ENCODE measurements at regions not wholly inside any gene's neighbourhood (a gene's known extent, or its start where the extent isn't known, plus 50 kb on each side); places are given as distances from the start of the nearest gene placed in this dataset.

DNA sequence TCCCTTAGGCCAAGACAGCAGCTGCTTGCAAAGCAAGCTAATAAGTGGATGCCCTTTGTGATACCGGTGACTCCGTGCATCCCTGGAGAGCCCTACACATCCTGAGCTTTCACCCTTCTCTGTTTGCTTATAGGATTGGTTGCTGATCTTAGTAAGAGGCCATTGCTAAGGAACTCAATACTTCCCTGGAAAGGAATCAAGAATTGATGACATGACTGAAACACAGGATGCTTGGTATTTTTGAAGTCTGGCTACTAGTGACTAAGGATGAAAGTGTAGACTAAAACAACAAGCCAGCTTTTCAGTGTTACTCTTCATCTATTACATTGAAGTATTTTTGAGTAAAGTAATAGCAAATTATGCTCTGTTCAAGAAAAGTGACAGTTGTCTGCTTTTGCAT, 123.0 kb upstream of the SERPINE2 start:
- TF ChIP-seq, protein P1, sequence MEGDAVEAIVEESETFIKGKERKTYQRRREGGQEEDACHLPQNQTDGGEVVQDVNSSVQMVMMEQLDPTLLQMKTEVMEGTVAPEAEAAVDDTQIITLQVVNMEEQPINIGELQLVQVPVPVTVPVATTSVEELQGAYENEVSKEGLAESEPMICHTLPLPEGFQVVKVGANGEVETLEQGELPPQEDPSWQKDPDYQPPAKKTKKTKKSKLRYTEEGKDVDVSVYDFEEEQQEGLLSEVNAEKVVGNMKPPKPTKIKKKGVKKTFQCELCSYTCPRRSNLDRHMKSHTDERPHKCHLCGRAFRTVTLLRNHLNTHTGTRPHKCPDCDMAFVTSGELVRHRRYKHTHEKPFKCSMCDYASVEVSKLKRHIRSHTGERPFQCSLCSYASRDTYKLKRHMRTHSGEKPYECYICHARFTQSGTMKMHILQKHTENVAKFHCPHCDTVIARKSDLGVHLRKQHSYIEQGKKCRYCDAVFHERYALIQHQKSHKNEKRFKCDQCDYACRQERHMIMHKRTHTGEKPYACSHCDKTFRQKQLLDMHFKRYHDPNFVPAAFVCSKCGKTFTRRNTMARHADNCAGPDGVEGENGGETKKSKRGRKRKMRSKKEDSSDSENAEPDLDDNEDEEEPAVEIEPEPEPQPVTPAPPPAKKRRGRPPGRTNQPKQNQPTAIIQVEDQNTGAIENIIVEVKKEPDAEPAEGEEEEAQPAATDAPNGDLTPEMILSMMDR (IDR thresholded peaks at IDR 0.05; ENCODE audit: unreplicated experiment): no peak
- Mint-ChIP-seq H3K36me3 (ENCODE audit: insufficient read depth) (no peaks in the 10 kb centered on the region), H3K27ac (no peak overlapping the region), H3K4me3 (ENCODE audit: low read depth) (no peak overlapping the region), H3K27me3 (peaks cover 5% of the 10 kb centered on the region), H3K4me1 (ENCODE audit: low read depth) (no peaks in the 10 kb centered on the region), H3K9me3 (ENCODE audit: low read depth) (no peaks in the 10 kb centered on the region)
- no peak for DNase-seq (ENCODE audit: low spot score, unreplicated experiment)

DNA sequence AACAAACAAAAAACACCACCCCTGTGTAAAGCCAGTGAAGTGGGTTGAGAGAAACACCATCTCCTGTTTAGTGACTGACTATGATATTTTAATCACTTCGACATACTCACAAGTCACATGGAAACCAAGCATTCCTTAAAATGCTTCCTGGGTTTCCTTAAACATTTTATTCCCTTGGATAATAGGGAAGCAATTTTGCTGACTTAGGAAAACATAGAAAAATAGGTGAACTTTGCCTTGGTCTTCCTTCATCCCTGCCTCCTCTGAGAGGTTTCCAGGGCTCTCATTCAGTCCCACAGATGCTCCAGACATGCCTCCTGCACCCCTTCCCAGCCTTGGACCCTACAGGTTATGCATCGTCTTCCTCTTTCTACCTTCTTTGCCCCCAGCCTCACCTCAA, 122.6 kb upstream of the SERPINE2 start:
- H3K36me3 Mint-ChIP-seq (ENCODE audit: insufficient read depth): no peaks in the 10 kb centered on the region
- TF ChIP-seq, protein P1 (IDR thresholded peaks at IDR 0.05; ENCODE audit: unreplicated experiment): no peak
- H3K9me3 Mint-ChIP-seq (ENCODE audit: low read depth): no peaks in the 10 kb centered on the region
- H3K27me3 Mint-ChIP-seq: peaks cover 5% of the 10 kb centered on the region
- no peak overlapping the region for H3K27ac Mint-ChIP-seq
- no peak overlapping the region for H3K4me3 Mint-ChIP-seq (ENCODE audit: low read depth)
- DNase-seq (ENCODE audit: low spot score, unreplicated experiment): no peak
- H3K4me1 Mint-ChIP-seq (ENCODE audit: low read depth): no peaks in the 10 kb centered on the region

DNA sequence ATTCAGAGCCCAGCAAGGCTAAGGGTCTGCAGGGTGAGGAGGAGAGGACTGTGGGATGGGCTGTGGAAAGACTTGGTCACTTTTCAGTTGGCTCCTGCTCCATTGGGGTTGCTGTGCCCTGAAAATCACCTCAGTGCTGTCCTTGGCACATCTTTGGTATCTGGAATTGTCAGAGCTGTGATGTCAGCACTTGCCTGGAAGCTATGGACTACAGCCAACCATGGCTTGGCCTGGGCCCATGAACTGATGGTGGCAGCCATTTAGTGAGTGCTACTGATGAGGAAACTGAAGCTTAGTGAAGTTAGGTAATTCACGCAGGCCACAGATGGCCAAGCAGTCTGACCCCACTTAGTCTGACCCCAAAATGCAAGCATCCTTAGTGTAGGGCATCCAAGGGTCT, 121.8 kb upstream of the SERPINE2 start:
- H3K4me3 Mint-ChIP-seq (ENCODE audit: low read depth): no peak overlapping the region
- no peak overlapping the region for H3K27ac Mint-ChIP-seq
- H3K36me3 Mint-ChIP-seq (ENCODE audit: insufficient read depth): no peaks in the 10 kb centered on the region
- H3K4me1 Mint-ChIP-seq (ENCODE audit: low read depth): no peaks in the 10 kb centered on the region
- TF ChIP-seq, protein P1 (IDR thresholded peaks at IDR 0.05; ENCODE audit: unreplicated experiment): no peak
- H3K9me3 Mint-ChIP-seq (ENCODE audit: low read depth): no peaks in the 10 kb centered on the region
- H3K27me3 Mint-ChIP-seq: peaks cover 5% of the 10 kb centered on the region
- no peak for DNase-seq (ENCODE audit: low spot score, unreplicated experiment)

DNA sequence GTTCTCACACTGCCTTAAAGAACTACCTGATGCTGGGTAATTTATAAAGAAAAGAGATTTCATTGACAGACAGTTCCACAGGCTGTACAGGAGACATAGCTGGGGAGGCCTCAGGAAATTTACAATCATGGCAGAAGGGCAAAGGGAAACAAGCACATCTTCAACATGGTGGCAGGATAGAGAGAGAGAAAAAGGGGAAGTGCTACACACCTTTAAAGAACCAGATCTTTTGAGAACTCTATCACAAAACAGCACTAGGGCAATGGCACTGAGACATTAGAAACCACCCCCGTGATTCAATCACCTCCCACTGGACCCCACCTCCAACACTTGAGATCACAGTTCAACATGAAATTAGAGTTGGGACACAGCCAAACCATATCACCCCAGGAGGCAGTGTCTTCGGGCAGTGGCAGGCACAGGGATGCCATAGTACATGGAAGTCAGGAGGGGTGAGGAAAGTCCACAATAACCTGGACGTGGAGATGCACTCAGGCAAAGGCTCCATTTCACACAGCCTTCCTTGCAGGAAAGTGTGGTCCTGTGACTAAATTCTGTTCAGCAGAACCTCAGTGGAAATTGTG, 120.4 kb upstream of the SERPINE2 start:
- no peaks in the 10 kb centered on the region for H3K9me3 Mint-ChIP-seq (ENCODE audit: low read depth)
- no peak overlapping the region for H3K27ac Mint-ChIP-seq
- no peak overlapping the region for H3K4me3 Mint-ChIP-seq (ENCODE audit: low read depth)
- no peak for DNase-seq (ENCODE audit: low spot score, unreplicated experiment)
- no peaks in the 10 kb centered on the region for H3K27me3 Mint-ChIP-seq
- no peaks in the 10 kb centered on the region for H3K36me3 Mint-ChIP-seq (ENCODE audit: insufficient read depth)
- H3K4me1 Mint-ChIP-seq (ENCODE audit: low read depth): no peaks in the 10 kb centered on the region
- TF ChIP-seq, protein P1 (IDR thresholded peaks at IDR 0.05; ENCODE audit: unreplicated experiment): no peak

DNA sequence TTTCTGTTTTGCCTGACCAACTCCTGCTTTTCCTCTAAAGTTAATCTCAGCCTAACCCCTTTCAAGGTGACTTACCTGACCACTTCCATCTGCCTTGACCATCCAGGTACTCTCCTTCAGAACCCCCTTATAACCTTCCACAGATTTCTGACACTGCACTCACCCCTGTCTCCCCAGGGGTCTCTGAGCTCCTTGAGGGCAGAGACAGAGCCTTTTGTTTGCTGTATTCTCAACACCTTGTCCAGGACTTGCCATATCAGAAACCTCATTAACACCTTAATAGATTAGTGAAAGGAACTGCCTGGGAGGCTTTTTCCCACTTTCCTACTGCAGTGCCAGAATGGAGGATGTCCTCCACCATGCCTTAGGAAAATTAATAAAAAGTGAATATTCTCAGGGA, 119.7 kb upstream of the SERPINE2 start:
- H3K27me3 Mint-ChIP-seq: no peaks in the 10 kb centered on the region
- no peaks in the 10 kb centered on the region for H3K9me3 Mint-ChIP-seq (ENCODE audit: low read depth)
- TF ChIP-seq, protein P1 (IDR thresholded peaks at IDR 0.05; ENCODE audit: unreplicated experiment): no peak
- H3K36me3 Mint-ChIP-seq (ENCODE audit: insufficient read depth): no peaks in the 10 kb centered on the region
- H3K4me3 Mint-ChIP-seq (ENCODE audit: low read depth): no peak overlapping the region
- no peaks in the 10 kb centered on the region for H3K4me1 Mint-ChIP-seq (ENCODE audit: low read depth)
- no peak overlapping the region for H3K27ac Mint-ChIP-seq
- DNase-seq (ENCODE audit: low spot score, unreplicated experiment): no peak

All from progenitor cell of endocrine pancreas (in vitro differentiated cells).